HG02981 (cell line): ENCODE measurements at regions not wholly inside any gene's neighbourhood (a gene's known extent, or its start where the extent isn't known, plus 50 kb on each side); places are given as distances from the start of the nearest gene placed in this dataset.
"Not testable (repeated sequence)": the region's sequence is repeated elsewhere in the genome, so short reads cannot be mapped to it uniquely, and the experiment has no call there.

Experiments used
- ATAC-seq: cut with Tn5 transposase; IDR thresholded peaks from one replicate; pipeline ENCODE4 v1.9.1; 2021; ENCODE audit warnings: mild to moderate bottlenecking, moderate library complexity; ENCODE audit not compliant: unreplicated experiment

DNA sequence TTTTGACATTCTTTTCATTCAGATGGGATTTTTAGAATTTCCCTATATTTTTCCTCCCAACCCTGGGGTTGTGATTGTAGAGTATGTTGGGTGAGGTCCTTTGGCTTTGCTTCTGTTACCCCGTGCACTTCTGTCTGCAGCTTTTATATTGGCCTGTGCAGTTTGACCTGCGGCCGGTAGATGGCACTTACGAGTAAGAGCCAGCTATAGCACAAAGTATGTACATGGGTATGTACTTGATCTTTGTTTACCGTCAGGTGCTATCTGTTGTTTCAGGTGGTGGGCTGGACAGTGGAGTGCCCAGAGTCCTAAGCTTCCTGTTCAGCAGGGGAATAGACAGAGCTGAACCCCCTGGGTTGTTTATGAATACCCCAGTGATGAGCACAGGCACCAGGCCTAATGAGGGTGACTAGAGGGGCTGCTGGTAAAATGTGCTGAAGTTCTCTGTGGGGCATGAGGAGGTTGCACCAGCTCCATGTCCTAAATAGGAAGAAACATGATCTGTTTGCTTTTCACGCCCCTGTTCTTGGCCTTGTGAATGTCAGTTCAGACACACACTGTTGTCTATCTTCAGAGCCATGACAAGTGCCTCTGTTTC is 58.9 kb upstream of the THUMPD2 start:
- ATAC-seq, result peak; percentile 94

DNA sequence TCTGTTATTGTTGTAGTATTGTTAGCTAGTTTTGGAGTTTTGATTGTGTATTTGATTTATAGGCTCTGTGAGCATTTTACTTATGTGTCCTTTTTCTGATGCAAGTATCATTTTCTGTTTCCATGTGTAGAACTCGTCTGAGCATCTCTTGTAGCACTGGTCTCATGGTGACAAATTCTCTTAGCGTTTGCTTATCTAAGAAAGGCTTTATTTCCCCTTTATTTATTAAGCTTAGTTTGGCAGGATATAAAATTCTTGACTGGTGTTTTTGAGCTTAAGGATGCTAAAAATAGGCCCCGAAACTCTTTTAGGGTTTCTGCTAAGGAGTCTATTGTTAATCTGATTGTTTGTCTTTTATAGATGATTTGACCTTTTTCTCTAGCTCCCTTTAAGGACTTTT is 57.6 kb upstream of the THUMPD2 start:
- ATAC-seq, result no peak

GRCh38 chr2:39834426-39834825 is 55.4 kb upstream of the THUMPD2 start:
- ATAC-seq, result no peak

DNA sequence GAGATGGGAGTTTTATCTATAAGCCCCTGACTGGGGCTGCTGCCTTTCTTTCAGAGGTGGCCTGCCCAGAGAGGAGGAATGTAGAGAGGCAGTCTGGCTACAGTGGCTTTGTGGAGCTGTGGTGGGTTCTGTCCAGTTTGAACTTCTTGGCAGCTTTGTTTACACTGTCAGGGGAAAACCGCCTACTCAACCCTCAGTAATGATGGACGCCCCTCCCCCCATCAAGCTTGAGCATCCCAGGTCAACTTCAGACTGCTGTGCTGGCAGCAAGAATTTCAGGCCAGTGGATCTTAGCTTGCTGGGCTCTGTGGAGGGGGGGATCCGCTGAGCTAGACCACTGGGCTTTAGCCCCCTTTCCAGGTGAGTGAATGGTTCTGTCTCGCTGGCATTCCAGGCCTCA is 51.6 kb upstream of the THUMPD2 start:
- not testable (repeated sequence) for ATAC-seq
